ENCODE measurements at regions not wholly inside any gene's neighbourhood (a gene's known extent, or its start where the extent isn't known, plus 50 kb on each side); places are given as distances from the start of the nearest gene placed in this dataset.

DNA sequence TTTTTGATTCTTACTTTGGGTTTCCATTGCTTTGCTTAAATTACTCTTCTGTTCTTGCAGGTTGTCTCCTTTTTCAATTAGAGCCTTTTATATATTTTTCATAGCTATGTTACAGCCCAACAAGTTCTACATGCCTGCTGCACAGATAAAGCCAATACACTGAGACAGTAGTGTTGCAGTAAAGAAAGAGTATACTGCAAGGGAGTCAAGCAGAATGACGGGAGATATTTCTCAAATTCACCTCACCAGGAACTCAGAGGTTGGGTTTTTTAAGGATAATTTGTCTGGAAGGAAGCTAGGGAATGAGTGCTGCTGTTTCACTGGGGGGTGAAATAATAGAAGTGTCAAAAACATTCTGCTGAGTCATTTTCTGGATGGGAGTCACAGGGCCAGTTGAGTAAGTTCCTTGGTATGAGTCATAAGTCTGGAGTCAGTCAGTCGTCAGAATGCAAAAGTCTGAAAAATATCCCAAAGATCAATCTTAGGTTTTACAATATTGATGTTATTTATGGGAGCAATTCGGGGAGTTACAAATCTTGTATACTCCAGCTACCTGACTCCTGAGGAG lies 193.0 kb upstream of the RGPD4 start:
- no peaks in the 10 kb centered on the region for H3K36me3 ChIP-seq (ENCODE audit: insufficient read depth, low read length)
- ChIA-PET CTCF (ENCODE audit: unreplicated experiment) (no interaction called here), POLR2A (no interaction called here)
- no peak overlapping the region for H3K27ac ChIP-seq (ENCODE audit: low read depth, low read length, poor library complexity, severe bottlenecking)
- no peaks in the 10 kb centered on the region for H3K79me2 ChIP-seq (ENCODE audit: insufficient read depth, low read depth, low read length)
- no peaks in the 10 kb centered on the region for H3K4me1 ChIP-seq (ENCODE audit: insufficient read depth, low read length, poor library complexity, severe bottlenecking)
- no peak overlapping the region for H3K4me3 ChIP-seq (ENCODE audit: low read depth, low read length, poor library complexity, severe bottlenecking)
- H3K9me3 ChIP-seq (ENCODE audit: low read length), result no peaks in the 10 kb centered on the region
- no peak for DNase-seq (ENCODE audit: low spot score)
- no peak overlapping the region for H2AFZ ChIP-seq (ENCODE audit: low read length)
- no TSS peak for BruUV-seq (replicated peaks)
- no peak for TF ChIP-seq EZH2phosphoT487 (IDR thresholded peaks at IDR 0.05; ENCODE audit: borderline replicate concordance, low read depth, low read length)
- intact Hi-C loops (cut with micrococcal nuclease; ENCODE audit: unreplicated experiment), result no loop called here
- no peaks in the 10 kb centered on the region for H3K9me2 ChIP-seq (ENCODE audit: insufficient read depth, low read length)
- no peak overlapping the region for H3K4me2 ChIP-seq (ENCODE audit: low read length)
- no peaks in the 10 kb centered on the region for H4K20me1 ChIP-seq (ENCODE audit: insufficient read depth, low read length)

DNA sequence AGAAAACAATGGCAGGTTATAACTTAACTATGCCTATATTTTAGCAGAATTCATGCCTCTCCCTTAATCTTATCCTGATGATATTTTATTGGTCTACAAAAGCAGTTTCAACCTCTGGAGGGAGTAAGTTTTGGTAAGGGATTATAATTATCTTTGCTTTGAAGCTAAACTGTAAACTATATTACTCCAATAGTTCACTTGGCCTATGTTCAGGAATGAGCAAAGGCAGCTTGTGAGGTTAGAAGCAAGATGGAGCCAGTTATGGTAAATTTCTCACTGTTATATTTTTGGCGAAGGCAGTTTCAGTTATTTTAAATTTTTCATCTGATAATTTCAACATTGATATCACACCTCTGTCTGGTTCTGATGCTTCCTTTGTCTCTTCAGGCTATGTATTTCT lies 192.5 kb upstream of the RGPD4 start:
- Histone ChIP-seq H3K27ac (ENCODE audit: low read depth, low read length, poor library complexity, severe bottlenecking) (no peak overlapping the region), H4K20me1 (ENCODE audit: insufficient read depth, low read length) (no peaks in the 10 kb centered on the region), H3K9me2 (ENCODE audit: insufficient read depth, low read length) (no peaks in the 10 kb centered on the region), H2AFZ (ENCODE audit: low read length) (no peak overlapping the region), H3K4me3 (ENCODE audit: low read depth, low read length, poor library complexity, severe bottlenecking) (no peak overlapping the region), H3K4me1 (ENCODE audit: insufficient read depth, low read length, poor library complexity, severe bottlenecking) (no peaks in the 10 kb centered on the region), H3K36me3 (ENCODE audit: insufficient read depth, low read length) (no peaks in the 10 kb centered on the region), H3K4me2 (ENCODE audit: low read length) (no peak overlapping the region), H3K79me2 (ENCODE audit: insufficient read depth, low read depth, low read length) (no peaks in the 10 kb centered on the region), H3K9me3 (ENCODE audit: low read length) (no peaks in the 10 kb centered on the region)
- no TSS peak for BruUV-seq (replicated peaks)
- TF ChIP-seq EZH2phosphoT487 (IDR thresholded peaks at IDR 0.05; ENCODE audit: borderline replicate concordance, low read depth, low read length), result no peak
- TF ChIP-seq, protein P1, sequence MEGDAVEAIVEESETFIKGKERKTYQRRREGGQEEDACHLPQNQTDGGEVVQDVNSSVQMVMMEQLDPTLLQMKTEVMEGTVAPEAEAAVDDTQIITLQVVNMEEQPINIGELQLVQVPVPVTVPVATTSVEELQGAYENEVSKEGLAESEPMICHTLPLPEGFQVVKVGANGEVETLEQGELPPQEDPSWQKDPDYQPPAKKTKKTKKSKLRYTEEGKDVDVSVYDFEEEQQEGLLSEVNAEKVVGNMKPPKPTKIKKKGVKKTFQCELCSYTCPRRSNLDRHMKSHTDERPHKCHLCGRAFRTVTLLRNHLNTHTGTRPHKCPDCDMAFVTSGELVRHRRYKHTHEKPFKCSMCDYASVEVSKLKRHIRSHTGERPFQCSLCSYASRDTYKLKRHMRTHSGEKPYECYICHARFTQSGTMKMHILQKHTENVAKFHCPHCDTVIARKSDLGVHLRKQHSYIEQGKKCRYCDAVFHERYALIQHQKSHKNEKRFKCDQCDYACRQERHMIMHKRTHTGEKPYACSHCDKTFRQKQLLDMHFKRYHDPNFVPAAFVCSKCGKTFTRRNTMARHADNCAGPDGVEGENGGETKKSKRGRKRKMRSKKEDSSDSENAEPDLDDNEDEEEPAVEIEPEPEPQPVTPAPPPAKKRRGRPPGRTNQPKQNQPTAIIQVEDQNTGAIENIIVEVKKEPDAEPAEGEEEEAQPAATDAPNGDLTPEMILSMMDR (conservative IDR thresholded peaks at IDR 0.05; ENCODE audit: low read length), result no peak
- POLR2A ChIA-PET, result no interaction called here
- intact Hi-C loops (cut with micrococcal nuclease; ENCODE audit: unreplicated experiment), result no loop called here
- CTCF ChIA-PET (ENCODE audit: unreplicated experiment), result no interaction called here
- DNase-seq (ENCODE audit: low spot score), result no peak

DNA sequence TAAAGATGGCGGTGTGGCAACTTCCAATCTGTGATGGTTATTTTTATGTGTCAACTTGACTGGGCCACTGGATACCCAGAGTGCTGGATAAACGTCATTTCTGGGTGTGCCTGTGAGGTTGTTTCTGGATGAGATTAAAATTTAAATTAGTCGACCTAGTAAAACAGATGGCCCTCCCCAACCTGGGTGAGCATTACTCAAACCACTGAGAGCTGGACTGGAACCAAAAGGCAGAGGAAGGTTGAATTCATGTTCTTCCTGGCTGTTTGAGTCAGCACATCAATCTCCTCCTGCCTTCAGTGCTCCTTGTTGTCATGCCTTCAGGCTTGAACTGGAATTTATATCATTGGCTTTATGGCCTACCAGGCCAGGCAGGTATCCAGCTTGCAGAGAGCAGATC lies 190.8 kb upstream of the RGPD4 start:
- no peaks in the 10 kb centered on the region for H3K36me3 ChIP-seq (ENCODE audit: insufficient read depth, low read length)
- no peaks in the 10 kb centered on the region for H4K20me1 ChIP-seq (ENCODE audit: insufficient read depth, low read length)
- H3K9me3 ChIP-seq (ENCODE audit: low read length), result no peaks in the 10 kb centered on the region
- H3K4me1 ChIP-seq (ENCODE audit: insufficient read depth, low read length, poor library complexity, severe bottlenecking), result no peaks in the 10 kb centered on the region
- intact Hi-C loops (cut with micrococcal nuclease; ENCODE audit: unreplicated experiment), result no loop called here
- no peaks in the 10 kb centered on the region for H3K79me2 ChIP-seq (ENCODE audit: insufficient read depth, low read depth, low read length)
- no TSS peak for BruUV-seq (replicated peaks)
- no peak for DNase-seq (ENCODE audit: low spot score)
- TF ChIP-seq, protein P1 (conservative IDR thresholded peaks at IDR 0.05; ENCODE audit: low read length), result no peak
- TF ChIP-seq EZH2phosphoT487 (IDR thresholded peaks at IDR 0.05; ENCODE audit: borderline replicate concordance, low read depth, low read length), result no peak
- H2AFZ ChIP-seq (ENCODE audit: low read length), result no peak overlapping the region
- H3K4me2 ChIP-seq (ENCODE audit: low read length), result no peak overlapping the region
- H3K4me3 ChIP-seq (ENCODE audit: low read depth, low read length, poor library complexity, severe bottlenecking), result no peak overlapping the region
- no peaks in the 10 kb centered on the region for H3K9me2 ChIP-seq (ENCODE audit: insufficient read depth, low read length)
- ChIA-PET CTCF (ENCODE audit: unreplicated experiment) (no interaction called here), POLR2A (no interaction called here)
- H3K27ac ChIP-seq (ENCODE audit: low read depth, low read length, poor library complexity, severe bottlenecking), result no peak overlapping the region
